Natural killer cell (primary cell): ENCODE measurements at regions not wholly inside any gene's neighbourhood (a gene's known extent, or its start where the extent isn't known, plus 50 kb on each side); places are given as distances from the start of the nearest gene placed in this dataset.

ENCODE experiments used
- ATAC-seq, 3 donors: fragments of 150-1000 bp in 2 of 3; fragments of 200-7000 bp in 1 of 3; cut with Tn5 transposase; 1 replicate in 1 of 3; 2 replicates in 2 of 3; pipeline ENCODE4 v1.10.0; 2021; ENCODE audit warnings: mild to moderate bottlenecking in 2 of 3, moderate library complexity in 2 of 3
- DNase-seq, 2 donors: peaks; one replicate each; pipeline versions ENCODE4 v3.0.0 to v3.0.0-alpha.2; 2013 to 2021; ENCODE audit warnings: mixed read lengths in 1 of 2
- H3K27ac ChIP-seq: one replicate; pipeline ENCODE4 v1.5.1; 2013; ENCODE audit warnings: mild to moderate bottlenecking, low read length
- H3K27me3 ChIP-seq: one replicate; pipeline ENCODE4 v1.6.1; 2013; ENCODE audit warnings: low read length; ENCODE audit not compliant: control insufficient read depth, insufficient read depth
- H3K36me3 ChIP-seq: one replicate; pipeline ENCODE4 v1.6.1; 2013; ENCODE audit warnings: low read length; ENCODE audit not compliant: control insufficient read depth, insufficient read depth
- H3K4me1 ChIP-seq: one replicate; pipeline ENCODE4 v1.6.1; 2013; ENCODE audit warnings: low read length; ENCODE audit not compliant: control insufficient read depth, insufficient read depth
- H3K4me3 ChIP-seq: one replicate; pipeline ENCODE4 v1.5.1; 2013; ENCODE audit warnings: low read length
- H3K9me3 ChIP-seq: one replicate; pipeline ENCODE4 v1.6.1; 2013; ENCODE audit warnings: low read length; ENCODE audit not compliant: control insufficient read depth, insufficient read depth
- H3K27ac Mint-ChIP-seq, 2 donors: one replicate each; pipeline ENCODE4 v1.8.0; 2022; ENCODE audit warnings: mild to moderate bottlenecking in 2 of 2, mixed read lengths in 2 of 2, moderate library complexity in 1 of 2
- H3K27me3 Mint-ChIP-seq, 2 donors: one replicate each; pipeline ENCODE4 v1.8.0; 2022; ENCODE audit warnings: low read depth in 2 of 2, mixed read lengths in 2 of 2
- H3K36me3 Mint-ChIP-seq: one replicate; pipeline ENCODE4 v1.8.0; 2022; ENCODE audit warnings: mixed read lengths
- H3K4me1 Mint-ChIP-seq, 2 donors: one replicate each; pipeline ENCODE4 v1.8.0; 2022; ENCODE audit warnings: mixed read lengths in 2 of 2
- H3K4me3 Mint-ChIP-seq: one replicate; pipeline ENCODE4 v1.8.0; 2022; ENCODE audit warnings: mild to moderate bottlenecking, moderate library complexity, mixed read lengths
- H3K9me3 Mint-ChIP-seq, 2 donors: one replicate each; pipeline ENCODE4 v1.8.0; 2022; ENCODE audit warnings: mixed read lengths in 2 of 2
- WGBS: methylation state at CpG from one replicate; pipeline ENCODE4 v1.1.7; 2013; ENCODE audit warnings: missing lambda C conversion rate; ENCODE audit not compliant: insufficient coverage; 5-methylcytosine and 5-hydroxymethylcytosine counted together
- intact Hi-C: fragments of 100-400 bp; cut with micrococcal nuclease; formaldehyde crosslinking; loops from one replicate; pipeline ENCODE4 v1.14.2; 2022
- TF ChIP-seq, protein P1 (sequence below): fragments of 200-600 bp; IDR thresholded peaks from one replicate; pipeline ENCODE4 v1.8.0; 2022; ENCODE audit warnings: antibody characterized with exemption

DNA sequence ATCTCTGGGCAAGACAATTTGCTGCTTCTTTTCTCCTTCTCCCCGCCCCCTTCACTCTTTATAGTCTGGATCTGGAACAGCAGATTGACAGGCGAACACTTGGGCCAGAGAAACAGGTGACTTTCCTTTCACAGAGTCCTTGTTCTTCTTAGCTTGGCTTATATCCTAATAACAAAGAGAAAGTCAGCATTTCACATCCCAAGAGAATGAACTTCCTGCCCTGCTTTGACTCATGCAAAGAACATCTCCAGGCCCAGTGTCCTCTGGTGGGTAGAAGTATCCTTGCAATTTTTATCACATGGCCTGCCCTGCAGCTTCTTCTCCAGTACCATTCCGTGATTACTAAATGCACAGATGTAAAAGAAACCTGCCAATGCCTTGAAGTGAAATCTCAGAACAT lies 764.4 kb downstream of the ADGRL2 start:
- no peaks in the 10 kb centered on the region for H3K4me1 ChIP-seq
- WGBS = 80% methylated on average over 3 of the region's 3 CpGs
- DNase-seq (no peak), ATAC-seq (no peak)
- intact Hi-C loops = no loop called here
- no peak overlapping the region for H3K4me3 Mint-ChIP-seq
- no peaks in the 10 kb centered on the region for H3K4me1 Mint-ChIP-seq
- H3K36me3 ChIP-seq = no peaks in the 10 kb centered on the region
- TF ChIP-seq, protein P1, sequence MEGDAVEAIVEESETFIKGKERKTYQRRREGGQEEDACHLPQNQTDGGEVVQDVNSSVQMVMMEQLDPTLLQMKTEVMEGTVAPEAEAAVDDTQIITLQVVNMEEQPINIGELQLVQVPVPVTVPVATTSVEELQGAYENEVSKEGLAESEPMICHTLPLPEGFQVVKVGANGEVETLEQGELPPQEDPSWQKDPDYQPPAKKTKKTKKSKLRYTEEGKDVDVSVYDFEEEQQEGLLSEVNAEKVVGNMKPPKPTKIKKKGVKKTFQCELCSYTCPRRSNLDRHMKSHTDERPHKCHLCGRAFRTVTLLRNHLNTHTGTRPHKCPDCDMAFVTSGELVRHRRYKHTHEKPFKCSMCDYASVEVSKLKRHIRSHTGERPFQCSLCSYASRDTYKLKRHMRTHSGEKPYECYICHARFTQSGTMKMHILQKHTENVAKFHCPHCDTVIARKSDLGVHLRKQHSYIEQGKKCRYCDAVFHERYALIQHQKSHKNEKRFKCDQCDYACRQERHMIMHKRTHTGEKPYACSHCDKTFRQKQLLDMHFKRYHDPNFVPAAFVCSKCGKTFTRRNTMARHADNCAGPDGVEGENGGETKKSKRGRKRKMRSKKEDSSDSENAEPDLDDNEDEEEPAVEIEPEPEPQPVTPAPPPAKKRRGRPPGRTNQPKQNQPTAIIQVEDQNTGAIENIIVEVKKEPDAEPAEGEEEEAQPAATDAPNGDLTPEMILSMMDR = no peak
- H3K9me3 Mint-ChIP-seq = peaks cover 3 to 7% of the 10 kb centered on the region in 2 donors
- no peaks in the 10 kb centered on the region for H3K9me3 ChIP-seq
- no peak overlapping the region for H3K27ac ChIP-seq
- no peaks in the 10 kb centered on the region for H3K36me3 Mint-ChIP-seq
- H3K27me3 Mint-ChIP-seq = no peaks in the 10 kb centered on the region
- H3K27me3 ChIP-seq = no peaks in the 10 kb centered on the region
- no peak overlapping the region for H3K27ac Mint-ChIP-seq
- H3K4me3 ChIP-seq = no peak overlapping the region

DNA sequence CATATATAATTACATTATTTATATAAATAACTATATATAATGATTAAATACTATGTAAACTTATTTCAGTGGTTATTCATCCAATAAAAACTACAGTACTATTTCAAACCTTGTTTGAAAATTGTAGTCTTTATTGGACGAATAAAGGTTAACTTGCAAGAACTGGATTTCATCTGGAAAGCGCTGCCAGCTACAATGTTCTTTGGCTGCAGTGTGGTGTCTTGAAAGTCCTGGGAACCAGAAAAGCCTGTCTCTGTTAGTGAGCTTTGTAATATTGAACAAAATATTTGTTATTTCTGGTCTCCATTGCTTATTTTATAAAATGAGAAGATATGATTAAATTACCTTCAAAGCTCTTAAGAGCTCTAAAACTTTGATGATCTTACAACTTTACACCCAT lies 763.6 kb downstream of the ADGRL2 start:
- Histone ChIP-seq H3K27me3 (no peaks in the 10 kb centered on the region), H3K4me3 (no peak overlapping the region), H3K4me1 (no peaks in the 10 kb centered on the region), H3K9me3 (no peaks in the 10 kb centered on the region), H3K27ac (no peak overlapping the region), H3K36me3 (no peaks in the 10 kb centered on the region)
- Mint-ChIP-seq H3K27ac (no peak overlapping the region), H3K27me3 (no peaks in the 10 kb centered on the region), H3K9me3 (peaks cover 0 to 4% of the 10 kb centered on the region in 2 donors), H3K4me1 (no peaks in the 10 kb centered on the region), H3K36me3 (no peaks in the 10 kb centered on the region), H3K4me3 (no peak overlapping the region)
- ATAC-seq (no peak), DNase-seq (no peak)
- intact Hi-C loops = no loop called here
- TF ChIP-seq, protein P1 = no peak
- WGBS = 82% methylated on average over 2 of the region's 2 CpGs

DNA sequence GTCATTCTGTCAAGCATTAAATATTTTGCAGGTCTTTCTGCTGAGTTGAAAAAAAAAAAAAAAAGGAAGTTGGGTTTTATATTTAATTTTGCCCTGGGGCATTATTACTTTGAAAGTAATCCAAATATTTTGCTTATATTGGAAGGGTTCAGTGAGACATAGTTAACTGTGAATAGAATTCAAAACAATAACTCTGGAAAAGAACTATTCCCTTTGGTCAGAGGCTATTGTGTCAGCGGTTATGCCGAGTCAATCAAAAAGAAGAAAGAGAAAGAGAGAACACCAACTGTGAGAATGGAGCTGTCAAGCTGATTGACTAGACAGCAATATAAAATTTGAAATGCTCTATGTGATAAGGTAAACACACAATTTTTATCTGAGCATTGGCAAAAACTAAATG lies 761.7 kb downstream of the ADGRL2 start:
- TF ChIP-seq, protein P1 = no peak

DNA sequence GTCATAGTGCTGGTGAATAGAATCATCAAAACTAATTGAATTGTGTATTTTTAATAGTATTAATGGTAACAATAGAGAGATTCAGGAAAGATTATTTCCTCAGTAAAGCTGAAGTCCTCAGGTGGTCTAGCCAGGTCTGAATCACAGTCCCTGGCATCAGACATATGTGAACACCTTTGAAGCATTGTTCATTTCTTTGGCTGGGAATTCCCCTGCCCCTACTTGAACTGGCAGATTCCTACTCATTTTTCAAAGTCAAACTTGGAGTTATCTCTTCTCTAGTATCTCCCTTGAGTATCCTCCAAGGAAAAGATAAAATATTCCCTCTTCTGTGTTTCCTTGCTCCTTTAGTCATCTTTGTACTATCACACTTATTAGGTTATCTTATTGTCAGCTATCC lies 759.8 kb downstream of the ADGRL2 start:
- H3K36me3 Mint-ChIP-seq = no peaks in the 10 kb centered on the region
- TF ChIP-seq, protein P1 = no peak
- no peak overlapping the region for H3K4me3 Mint-ChIP-seq
- Histone ChIP-seq H3K4me3 (no peak overlapping the region), H3K4me1 (no peaks in the 10 kb centered on the region), H3K27ac (no peak overlapping the region), H3K9me3 (no peaks in the 10 kb centered on the region), H3K27me3 (no peaks in the 10 kb centered on the region), H3K36me3 (no peaks in the 10 kb centered on the region)
- DNase-seq = no peak
- H3K27ac Mint-ChIP-seq = no peak overlapping the region
- no peaks in the 10 kb centered on the region for H3K27me3 Mint-ChIP-seq
- ATAC-seq = no peak
- intact Hi-C loops = no loop called here
- H3K9me3 Mint-ChIP-seq = peaks cover 0 to 4% of the 10 kb centered on the region in 2 donors
- H3K4me1 Mint-ChIP-seq = no peaks in the 10 kb centered on the region

More for the DNA sequence above, 761.7 kb downstream of the ADGRL2 start:
- Mint-ChIP-seq H3K27me3 (no peaks in the 10 kb centered on the region), H3K9me3 (peaks cover 0 to 4% of the 10 kb centered on the region in 2 donors), H3K4me3 (no peak overlapping the region), H3K36me3 (no peaks in the 10 kb centered on the region), H3K27ac (no peak overlapping the region), H3K4me1 (no peaks in the 10 kb centered on the region)
- WGBS = 69% methylated on average over 2 of the region's 2 CpGs
- Histone ChIP-seq H3K4me1 (no peaks in the 10 kb centered on the region), H3K4me3 (no peak overlapping the region), H3K9me3 (no peaks in the 10 kb centered on the region), H3K27ac (no peak overlapping the region), H3K27me3 (no peaks in the 10 kb centered on the region), H3K36me3 (no peaks in the 10 kb centered on the region)
- intact Hi-C loops = no loop called here
- no peak for DNase-seq
- ATAC-seq = no peak
